IgD-negative memory B cell (primary cell): ENCODE measurements at regions not wholly inside any gene's neighbourhood (a gene's known extent, or its start where the extent isn't known, plus 50 kb on each side); places are given as distances from the start of the nearest gene placed in this dataset.

Experiments used
- H3K27ac Mint-ChIP-seq, 3 donors: one replicate each; pipeline ENCODE4 v1.8.0; 2020 to 2022; ENCODE audit warnings: mild to moderate bottlenecking in 3 of 3, mixed read lengths in 3 of 3, moderate library complexity in 1 of 3
- H3K27me3 Mint-ChIP-seq: one replicate; pipeline ENCODE4 v1.8.0; 2021; ENCODE audit warnings: mixed read lengths
- H3K36me3 Mint-ChIP-seq: one replicate; pipeline ENCODE4 v1.8.0; 2020; ENCODE audit warnings: mild to moderate bottlenecking, mixed read lengths
- H3K4me1 Mint-ChIP-seq, 3 donors: one replicate each; pipeline ENCODE4 v1.8.0; 2020 to 2022; ENCODE audit warnings: mixed read lengths in 3 of 3, mild to moderate bottlenecking in 1 of 3
- H3K4me3 Mint-ChIP-seq, 4 donors: one replicate each; pipeline ENCODE4 v1.8.0; 2020 to 2022; ENCODE audit warnings: mild to moderate bottlenecking in 4 of 4, mixed read lengths in 4 of 4, moderate library complexity in 3 of 4
- H3K9me3 Mint-ChIP-seq, 3 donors: one replicate each; pipeline ENCODE4 v1.8.0; 2020 to 2021; ENCODE audit warnings: mixed read lengths in 3 of 3, mild to moderate bottlenecking in 1 of 3

- H3K9me3 Mint-ChIP-seq = no peaks in the 10 kb centered on the region
- H3K4me3 Mint-ChIP-seq = no peak overlapping the region
- H3K27me3 Mint-ChIP-seq = no peaks in the 10 kb centered on the region
- no peaks in the 10 kb centered on the region for H3K36me3 Mint-ChIP-seq
- no peak overlapping the region for H3K27ac Mint-ChIP-seq
- no peaks in the 10 kb centered on the region for H3K4me1 Mint-ChIP-seq
These were observed 90.6 kb downstream of the TNFSF13B start for GRCh38 chr13:108360139-108360538.

GRCh38 chr13:108361769-108362168 is 92.3 kb downstream of the TNFSF13B start:
- H3K9me3 Mint-ChIP-seq = no peaks in the 10 kb centered on the region
- H3K4me1 Mint-ChIP-seq = no peaks in the 10 kb centered on the region
- no peaks in the 10 kb centered on the region for H3K36me3 Mint-ChIP-seq
- no peak overlapping the region for H3K4me3 Mint-ChIP-seq
- no peaks in the 10 kb centered on the region for H3K27me3 Mint-ChIP-seq
- peak overlapping the region in 1 of 3 donors; percentile 40 for H3K27ac Mint-ChIP-seq

GRCh38 chr13:108363666-108364065 is 94.1 kb downstream of the TNFSF13B start:
- Mint-ChIP-seq H3K4me3 (no peak overlapping the region), H3K4me1 (peaks cover 0 to 2% (median 0%) of the 10 kb centered on the region in 3 donors), H3K9me3 (no peaks in the 10 kb centered on the region), H3K27ac (no peak overlapping the region), H3K36me3 (no peaks in the 10 kb centered on the region), H3K27me3 (no peaks in the 10 kb centered on the region)

- H3K36me3 Mint-ChIP-seq = no peaks in the 10 kb centered on the region
- no peak overlapping the region for H3K4me3 Mint-ChIP-seq
- H3K9me3 Mint-ChIP-seq = no peaks in the 10 kb centered on the region
- no peak overlapping the region for H3K27ac Mint-ChIP-seq
- peaks cover 0 to 2% (median 0%) of the 10 kb centered on the region in 3 donors for H3K4me1 Mint-ChIP-seq
- H3K27me3 Mint-ChIP-seq = no peaks in the 10 kb centered on the region
These were observed 95.7 kb downstream of the TNFSF13B start for GRCh38 chr13:108365255-108365654.

GRCh38 chr13:108368250-108368905 is 98.9 kb downstream of the TNFSF13B start:
- H3K4me3 Mint-ChIP-seq = no peak overlapping the region
- no peaks in the 10 kb centered on the region for H3K27me3 Mint-ChIP-seq

GRCh38 chr13:108369412-108369811 is 99.9 kb downstream of the TNFSF13B start:
- Mint-ChIP-seq H3K27ac (no peak overlapping the region), H3K4me1 (peaks cover 0 to 2% (median 0%) of the 10 kb centered on the region in 3 donors), H3K4me3 (no peak overlapping the region), H3K36me3 (peaks cover 2% of the 10 kb centered on the region), H3K9me3 (peaks cover 0 to 5% (median 4%) of the 10 kb centered on the region in 3 donors), H3K27me3 (no peaks in the 10 kb centered on the region)

More at GRCh38 chr13:108368250-108368905, 98.9 kb downstream of the TNFSF13B start:
- no peak overlapping the region for H3K27ac Mint-ChIP-seq
- peaks cover 2% of the 10 kb centered on the region for H3K36me3 Mint-ChIP-seq
- H3K9me3 Mint-ChIP-seq = peaks cover 0 to 5% (median 0%) of the 10 kb centered on the region in 3 donors
- peaks cover 0 to 2% (median 0%) of the 10 kb centered on the region in 3 donors for H3K4me1 Mint-ChIP-seq

- Mint-ChIP-seq H3K4me1 (no peaks in the 10 kb centered on the region), H3K36me3 (peaks cover 2% of the 10 kb centered on the region), H3K4me3 (no peak overlapping the region), H3K27me3 (peaks cover 3% of the 10 kb centered on the region), H3K9me3 (peaks cover 3 to 5% (median 4%) of the 10 kb centered on the region in 3 donors), H3K27ac (no peak overlapping the region)
These were observed 105.5 kb downstream of the TNFSF13B start for GRCh38 chr13:108375034-108375433.

GRCh38 chr13:108375772-108376171 is 106.3 kb downstream of the TNFSF13B start:
- Mint-ChIP-seq H3K27me3 (peaks cover 3% of the 10 kb centered on the region), H3K9me3 (peaks cover 3 to 4% (median 4%) of the 10 kb centered on the region in 3 donors), H3K27ac (no peak overlapping the region), H3K36me3 (peaks cover 2% of the 10 kb centered on the region), H3K4me3 (no peak overlapping the region), H3K4me1 (no peaks in the 10 kb centered on the region)

- Mint-ChIP-seq H3K27me3 (peaks cover 3% of the 10 kb centered on the region), H3K27ac (no peak overlapping the region), H3K9me3 (peaks cover 0 to 4% (median 3%) of the 10 kb centered on the region in 3 donors), H3K4me1 (no peaks in the 10 kb centered on the region), H3K36me3 (peaks cover 2% of the 10 kb centered on the region), H3K4me3 (no peak overlapping the region)
These were observed 106.8 kb downstream of the TNFSF13B start for GRCh38 chr13:108376308-108376707.

GRCh38 chr13:108377646-108378206 is 108.2 kb downstream of the TNFSF13B start:
- Mint-ChIP-seq H3K4me3 (no peak overlapping the region), H3K9me3 (peaks cover 0 to 4% (median 3%) of the 10 kb centered on the region in 3 donors), H3K27ac (no peak overlapping the region), H3K4me1 (no peaks in the 10 kb centered on the region), H3K36me3 (no peaks in the 10 kb centered on the region), H3K27me3 (peaks cover 3% of the 10 kb centered on the region)

- no peak overlapping the region for H3K27ac Mint-ChIP-seq
- no peaks in the 10 kb centered on the region for H3K4me1 Mint-ChIP-seq
- no peaks in the 10 kb centered on the region for H3K36me3 Mint-ChIP-seq
- H3K27me3 Mint-ChIP-seq = no peaks in the 10 kb centered on the region
- H3K4me3 Mint-ChIP-seq = no peak overlapping the region
- H3K9me3 Mint-ChIP-seq = peaks cover 0 to 3% (median 0%) of the 10 kb centered on the region in 3 donors
These were observed 114.1 kb downstream of the TNFSF13B start for GRCh38 chr13:108383667-108384066.

- Mint-ChIP-seq H3K36me3 (no peaks in the 10 kb centered on the region), H3K4me3 (no peak overlapping the region), H3K9me3 (no peaks in the 10 kb centered on the region), H3K27me3 (no peaks in the 10 kb centered on the region), H3K27ac (no peak overlapping the region), H3K4me1 (no peaks in the 10 kb centered on the region)
These were observed 117.6 kb downstream of the TNFSF13B start for GRCh38 chr13:108387156-108387555.

- Mint-ChIP-seq H3K36me3 (no peaks in the 10 kb centered on the region), H3K9me3 (peaks cover 0 to 4% (median 0%) of the 10 kb centered on the region in 3 donors), H3K4me1 (peaks cover 0 to 4% (median 2%) of the 10 kb centered on the region in 3 donors), H3K27ac (no peak overlapping the region), H3K27me3 (peaks cover 2% of the 10 kb centered on the region), H3K4me3 (no peak overlapping the region)
These were observed 133.3 kb downstream of the TNFSF13B start for GRCh38 chr13:108402850-108403249.

GRCh38 chr13:108407495-108407894 is 138.0 kb downstream of the TNFSF13B start:
- peaks cover 2% of the 10 kb centered on the region for H3K27me3 Mint-ChIP-seq
- H3K4me1 Mint-ChIP-seq = peaks cover 0 to 7% (median 2%) of the 10 kb centered on the region in 3 donors
- H3K9me3 Mint-ChIP-seq = peaks cover 0 to 4% (median 0%) of the 10 kb centered on the region in 3 donors
- H3K27ac Mint-ChIP-seq = no peak overlapping the region
- no peak overlapping the region for H3K4me3 Mint-ChIP-seq
- H3K36me3 Mint-ChIP-seq = no peaks in the 10 kb centered on the region

GRCh38 chr13:108408672-108409071 is 139.2 kb downstream of the TNFSF13B start:
- Mint-ChIP-seq H3K4me3 (no peak overlapping the region), H3K4me1 (peaks cover 0 to 7% (median 2%) of the 10 kb centered on the region in 3 donors), H3K9me3 (peaks cover 0 to 8% (median 3%) of the 10 kb centered on the region in 3 donors)

GRCh38 chr13:108409730-108410129 is 140.2 kb downstream of the TNFSF13B start:
- Mint-ChIP-seq H3K27me3 (peaks cover 2% of the 10 kb centered on the region), H3K36me3 (no peaks in the 10 kb centered on the region), H3K4me3 (no peak overlapping the region), H3K27ac (no peak overlapping the region), H3K9me3 (peaks cover 0 to 8% (median 4%) of the 10 kb centered on the region in 3 donors), H3K4me1 (peaks cover 0 to 7% (median 2%) of the 10 kb centered on the region in 3 donors)

More at GRCh38 chr13:108408672-108409071, 139.2 kb downstream of the TNFSF13B start:
- Mint-ChIP-seq H3K36me3 (no peaks in the 10 kb centered on the region), H3K27ac (no peak overlapping the region), H3K27me3 (peaks cover 2% of the 10 kb centered on the region)
